Heart left ventricle (tissue), 16 donors: ENCODE measurements at regions not wholly inside any gene's neighbourhood (a gene's known extent, or its start where the extent isn't known, plus 50 kb on each side); places are given as distances from the start of the nearest gene placed in this dataset.

ENCODE experiments used
- ATAC-seq, 4 donors: fragments of 200-7000 bp; cut with Tn5 transposase; one replicate each; pipeline ENCODE4 v1.9.1; 2020 to 2022; ENCODE audit warnings: moderate library complexity in 4 of 4, mild to moderate bottlenecking in 3 of 4, moderate number of reproducible peaks in 1 of 4
- DNase-seq, 5 donors: peaks; one replicate each; pipeline ENCODE4 v3.0.0-alpha.2; 2020
- H3K27ac ChIP-seq, 12 donors: fragments of 200-600 bp; sonication (generic) in 4 of 12; one replicate each; pipeline versions ENCODE4 v1.5.0 to v1.8.0; 2016 to 2022; ENCODE audit warnings: mild to moderate bottlenecking in 2 of 12
- H3K27me3 ChIP-seq, 9 donors: fragments of 200-600 bp; sonication (generic) in 2 of 9; one replicate each; pipeline versions ENCODE4 v1.5.1 to v1.8.0; 2016 to 2022; ENCODE audit warnings: mild to moderate bottlenecking in 3 of 9
- H3K36me3 ChIP-seq, 9 donors: fragments of 200-600 bp; sonication (generic) in 2 of 9; one replicate each; pipeline versions ENCODE4 v1.5.0 to v1.8.0; 2018 to 2022; ENCODE audit warnings: mild to moderate bottlenecking in 2 of 9
- H3K4me1 ChIP-seq, 12 donors: fragments of 200-600 bp; sonication (generic) in 4 of 12; one replicate each; pipeline versions ENCODE4 v1.5.0 to v1.8.0; 2016 to 2022; ENCODE audit warnings: mild to moderate bottlenecking in 3 of 12
- H3K4me3 ChIP-seq, 12 donors: fragments of 200-600 bp; sonication (generic) in 4 of 12; one replicate each; pipeline versions ENCODE4 v1.5.0 to v1.8.0; 2017 to 2022; ENCODE audit warnings: mild to moderate bottlenecking in 9 of 12, moderate library complexity in 4 of 12
- H3K9me3 ChIP-seq, 12 donors: fragments of 200-600 bp; sonication (generic) in 4 of 12; one replicate each; pipeline versions ENCODE4 v1.5.0 to v1.8.0; 2016 to 2022; ENCODE audit warnings: mild to moderate bottlenecking in 1 of 12
- CTCF ChIP-seq, 12 donors: fragments of 200-600 bp; sonication (generic) in 4 of 12; IDR thresholded peaks; one replicate each; pipeline versions ENCODE4 v1.5.0 to v1.8.0; 2018 to 2022; ENCODE audit warnings: antibody characterized with exemption in 12 of 12, mild to moderate bottlenecking in 5 of 12
- POLR2A ChIP-seq, 2 donors: fragments of 450-650 bp; IDR thresholded peaks; one replicate each; pipeline ENCODE4 v1.6.1; 2017; ENCODE audit warnings: antibody characterized with exemption in 2 of 2, mild to moderate bottlenecking in 2 of 2, moderate library complexity in 2 of 2
- WGBS, 4 donors: extraction: QIAGEN DNeasy Blood & Tissue Kit in 2 of 4; methylation state at CpG; one replicate each; pipeline versions ENCODE4 v1.1.5 to v1.1.7; 2013 to 2018; 5-methylcytosine and 5-hydroxymethylcytosine counted together
- intact Hi-C, 10 donors: fragments of 100-400 bp; cut with DNase I; formaldehyde crosslinking; loops; one replicate each; pipeline versions ENCODE4 v1.11.1 to v1.14.2; 2022
- donor health status: ischemic (EF 13 %, LVEDD 7.1; RV severe dilation, severe dysfunction).
- donor health status: healthy with polysubstance abuse.
- donor health status: DM: no; HTN: yes; CAD: no.
- donor health status: DM: no; HTN: no; CAD: no.
- donor health status: ischemic (EF 25% LVEDD 6.9; RV normal size, moderate dysfunction).
- donor health status: ischemic (EF 25% LVEDD 5.7; RV mildly dilated, moderate dysfunction).
- donor health status: healthy.
- donor health status: DM: yes; HTN: yes; CAD: no.
- donor health status: ischemic (EF 35%, LVEDD 5.7; RV mildly dilated, moderate dysfunction).
- donor health status: nonischemic (EF 11% LVEDD 7.7; RV severe dilation, severe dysfunction).
- donor health status: DM: yes; HTN: yes; CAD: no.
- donor health status: PGD.
- donor health status: ischemic (EF 29% LVEDD 5.4; RV normal size, mild dysfunction).
- donor health status: nonischemic (EF 23%, LVEDD 6.1; RV moderate dilation, normal function).

DNA sequence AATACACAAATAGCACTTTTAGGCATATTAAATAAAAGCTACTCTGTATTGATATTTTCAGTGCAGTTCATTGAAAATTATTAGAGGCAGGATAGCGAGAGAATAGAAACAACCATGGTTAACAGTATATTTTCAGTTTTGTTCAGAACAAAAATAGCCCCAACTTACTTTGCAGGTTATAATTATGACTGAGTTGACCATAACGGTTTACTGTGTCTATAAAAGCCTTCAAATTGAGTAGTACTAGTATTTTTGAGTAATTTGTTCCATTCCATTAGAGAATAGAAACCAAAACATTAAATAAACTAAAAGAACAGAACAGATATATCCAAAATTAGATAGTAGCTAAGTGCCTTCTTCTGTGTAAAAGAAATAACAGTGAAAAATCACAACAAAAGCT is 1108.4 kb upstream of the PCDH20 start:
- Histone ChIP-seq H3K4me3 (no peak overlapping the region), H3K27ac (no peak overlapping the region), H3K9me3 (no peaks in the 10 kb centered on the region), H3K36me3 (no peaks in the 10 kb centered on the region), H3K27me3 (no peaks in the 10 kb centered on the region), H3K4me1 (no peaks in the 10 kb centered on the region)
- DNase-seq (no peak), ATAC-seq (no peak)
- TF ChIP-seq CTCF (IDR thresholded peaks at IDR 0.05), result no peak
- no peak for TF ChIP-seq POLR2A (IDR thresholded peaks at IDR 0.05)
- whole genome bisulfite sequencing, 4 donors, result 66 to 78% (median 71%) methylated on average over 2 of the region's 2 CpGs
- intact Hi-C loops, result no loop called here

DNA sequence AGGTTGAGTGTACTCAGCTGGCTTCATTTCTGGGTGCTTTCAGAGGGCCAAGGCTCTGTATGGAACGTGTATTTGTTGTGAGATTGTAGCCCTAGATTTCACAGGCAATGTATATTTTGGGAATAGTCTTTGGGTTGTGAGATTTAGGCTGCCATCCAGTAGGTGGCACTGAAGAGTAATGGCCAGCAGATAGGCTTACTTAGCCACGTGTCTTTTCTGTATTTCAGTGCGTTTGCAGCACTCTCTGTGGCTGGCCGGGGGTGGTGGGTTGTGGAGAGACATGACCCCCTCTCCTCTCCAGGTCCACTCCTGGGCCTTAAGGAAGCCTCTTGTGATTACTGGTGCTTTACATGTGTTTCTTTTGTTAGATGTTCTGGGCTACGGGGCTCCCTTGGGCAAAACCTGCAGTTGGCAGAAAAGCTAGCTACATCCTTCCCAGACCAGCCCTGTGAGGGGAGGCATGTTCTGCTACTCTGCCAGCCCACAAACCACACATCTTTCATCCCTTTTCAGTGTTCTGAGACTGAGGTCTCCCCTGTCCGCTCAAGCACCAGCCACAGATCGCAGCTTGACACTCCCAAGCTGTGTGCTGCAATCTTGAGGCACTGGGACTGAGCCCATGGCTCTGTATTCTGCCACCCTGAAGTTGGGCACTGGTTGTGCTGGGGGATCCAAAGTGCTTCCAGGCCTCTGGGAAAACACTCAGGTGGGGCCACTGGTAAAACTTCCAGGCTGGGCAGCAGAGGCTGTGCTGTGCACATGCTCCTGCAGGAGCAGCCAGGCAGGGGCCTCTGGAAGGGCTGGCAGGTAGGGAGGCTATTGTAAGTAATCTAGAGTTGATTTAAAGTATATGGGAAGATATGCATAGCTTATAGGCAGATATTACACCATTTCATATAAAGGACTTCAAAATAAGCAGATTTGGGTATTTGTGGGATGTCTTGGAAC is 1096.8 kb upstream of the PCDH20 start:
- H3K4me3 ChIP-seq, result no peak overlapping the region
- no peaks in the 10 kb centered on the region for H3K9me3 ChIP-seq
- ATAC-seq, result peak in 1 of 4 donors; percentile 24
- H3K27ac ChIP-seq, result no peak overlapping the region
- no peaks in the 10 kb centered on the region for H3K4me1 ChIP-seq
- WGBS, 4 donors, result 29 to 40% (median 38%) methylated on average over 6 to 7 of the region's 7 CpGs
- H3K27me3 ChIP-seq, result no peaks in the 10 kb centered on the region
- no peak for TF ChIP-seq POLR2A (IDR thresholded peaks at IDR 0.05)
- TF ChIP-seq CTCF (IDR thresholded peaks at IDR 0.05), result peak in 7 of 12 donors; percentile 6 to 50 (median 29)
- peak in 1 of 5 donors; percentile 36 for DNase-seq
- intact Hi-C loops, result no loop called here
- no peaks in the 10 kb centered on the region for H3K36me3 ChIP-seq

GRCh38 chr13:62510906-62511655 is 1095.4 kb upstream of the PCDH20 start:
- Histone ChIP-seq H3K4me1 (no peaks in the 10 kb centered on the region), H3K4me3 (no peak overlapping the region), H3K9me3 (no peaks in the 10 kb centered on the region), H3K27ac (no peak overlapping the region), H3K36me3 (no peaks in the 10 kb centered on the region), H3K27me3 (no peaks in the 10 kb centered on the region)
- 52 to 61% (median 57%) methylated on average over 2 of the region's 2 CpGs for WGBS, 4 donors
- TF ChIP-seq POLR2A (IDR thresholded peaks at IDR 0.05) (no peak), CTCF (IDR thresholded peaks at IDR 0.05) (no peak)
- ATAC-seq, result no peak
- intact Hi-C loops, result no loop called here
- DNase-seq, result no peak

- WGBS, 4 donors, result 67 to 73% (median 71%) methylated on average over 4 of the region's 4 CpGs
- ATAC-seq, result no peak
- Histone ChIP-seq H3K27ac (no peak overlapping the region), H3K9me3 (no peaks in the 10 kb centered on the region), H3K36me3 (no peaks in the 10 kb centered on the region), H3K4me1 (no peaks in the 10 kb centered on the region), H3K27me3 (no peaks in the 10 kb centered on the region), H3K4me3 (no peak overlapping the region)
- DNase-seq, result no peak
- no peak for TF ChIP-seq CTCF (IDR thresholded peaks at IDR 0.05)
- no peak for TF ChIP-seq POLR2A (IDR thresholded peaks at IDR 0.05)
- intact Hi-C loops, result no loop called here
Observed at GRCh38 chr13:62502588-62502987, 1086.9 kb upstream of the PCDH20 start.
